ENCODE measurements at regions not wholly inside any gene's neighbourhood (a gene's known extent, or its start where the extent isn't known, plus 50 kb on each side); places are given as distances from the start of the nearest gene placed in this dataset.

DNA sequence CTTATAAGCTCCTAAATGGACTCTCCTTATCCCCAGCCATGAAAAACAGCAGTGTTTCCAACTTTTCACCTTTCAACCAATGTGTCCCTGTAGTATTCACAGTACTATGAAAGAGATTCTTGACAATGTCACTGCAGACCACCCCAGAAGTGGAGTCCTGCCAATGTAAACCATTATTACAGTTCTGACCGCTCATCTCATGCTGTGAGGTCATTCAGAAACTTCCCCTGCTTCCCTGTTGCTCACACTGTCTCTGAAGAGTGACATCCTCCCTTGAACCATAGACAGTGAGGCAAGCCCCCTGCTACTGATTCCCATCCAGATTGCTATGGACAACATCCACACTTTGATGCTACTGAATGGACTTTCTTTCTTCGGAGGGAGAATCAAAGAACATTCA lies 1523.7 kb upstream of the ACVR2A start:
- H3K9me3 ChIP-seq = no peaks in the 10 kb centered on the region
- no peak overlapping the region for H3K4me3 ChIP-seq
- peak; percentile 14 for DNase-seq
- no peaks in the 10 kb centered on the region for H3K36me3 ChIP-seq (ENCODE audit: low read depth, missing control alignments)
- 44 to 53% methylated on average over 2 of the region's 2 CpGs for WGBS, 2 donors
- H3K27ac ChIP-seq = no peak overlapping the region
- no peaks in the 10 kb centered on the region for H3K4me1 ChIP-seq
- TF ChIP-seq POLR2A (IDR thresholded peaks at IDR 0.05) = no peak
- TF ChIP-seq, protein P1, sequence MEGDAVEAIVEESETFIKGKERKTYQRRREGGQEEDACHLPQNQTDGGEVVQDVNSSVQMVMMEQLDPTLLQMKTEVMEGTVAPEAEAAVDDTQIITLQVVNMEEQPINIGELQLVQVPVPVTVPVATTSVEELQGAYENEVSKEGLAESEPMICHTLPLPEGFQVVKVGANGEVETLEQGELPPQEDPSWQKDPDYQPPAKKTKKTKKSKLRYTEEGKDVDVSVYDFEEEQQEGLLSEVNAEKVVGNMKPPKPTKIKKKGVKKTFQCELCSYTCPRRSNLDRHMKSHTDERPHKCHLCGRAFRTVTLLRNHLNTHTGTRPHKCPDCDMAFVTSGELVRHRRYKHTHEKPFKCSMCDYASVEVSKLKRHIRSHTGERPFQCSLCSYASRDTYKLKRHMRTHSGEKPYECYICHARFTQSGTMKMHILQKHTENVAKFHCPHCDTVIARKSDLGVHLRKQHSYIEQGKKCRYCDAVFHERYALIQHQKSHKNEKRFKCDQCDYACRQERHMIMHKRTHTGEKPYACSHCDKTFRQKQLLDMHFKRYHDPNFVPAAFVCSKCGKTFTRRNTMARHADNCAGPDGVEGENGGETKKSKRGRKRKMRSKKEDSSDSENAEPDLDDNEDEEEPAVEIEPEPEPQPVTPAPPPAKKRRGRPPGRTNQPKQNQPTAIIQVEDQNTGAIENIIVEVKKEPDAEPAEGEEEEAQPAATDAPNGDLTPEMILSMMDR (IDR thresholded peaks at IDR 0.05) = no peak
- intact Hi-C loops (cut with DNase I; ENCODE audit: low total_unique reads) = no loop called here
- H3K27me3 ChIP-seq = no peaks in the 10 kb centered on the region

- no peak overlapping the region for H3K4me3 ChIP-seq
- H3K9me3 ChIP-seq = no peaks in the 10 kb centered on the region
- H3K36me3 ChIP-seq (ENCODE audit: low read depth, missing control alignments) = no peaks in the 10 kb centered on the region
- no peak for DNase-seq
- H3K4me1 ChIP-seq = no peaks in the 10 kb centered on the region
- 85 to 93% methylated on average over 2 of the region's 2 CpGs for WGBS, 2 donors
- intact Hi-C loops (cut with DNase I; ENCODE audit: low total_unique reads) = no loop called here
- TF ChIP-seq POLR2A (IDR thresholded peaks at IDR 0.05) = no peak
- TF ChIP-seq, protein P1 (IDR thresholded peaks at IDR 0.05) = no peak
- no peak overlapping the region for H3K27ac ChIP-seq
- H3K27me3 ChIP-seq = no peaks in the 10 kb centered on the region
These were observed 1526.9 kb upstream of the ACVR2A start for GRCh38 chr2:146317959-146318358.

- intact Hi-C loops (cut with DNase I; ENCODE audit: low total_unique reads) = no loop called here
- H3K4me1 ChIP-seq = no peaks in the 10 kb centered on the region
- TF ChIP-seq POLR2A (IDR thresholded peaks at IDR 0.05) = no peak
- TF ChIP-seq, protein P1 (IDR thresholded peaks at IDR 0.05) = peak in 1 of 3 experiments; percentile 39
- no peaks in the 10 kb centered on the region for H3K27me3 ChIP-seq
- no peak for DNase-seq
- no peaks in the 10 kb centered on the region for H3K36me3 ChIP-seq (ENCODE audit: low read depth, missing control alignments)
- H3K27ac ChIP-seq = no peak overlapping the region
- 17 to 33% methylated on average over 2 of the region's 2 CpGs for WGBS, 2 donors
- H3K9me3 ChIP-seq = no peaks in the 10 kb centered on the region
- H3K4me3 ChIP-seq = no peak overlapping the region
These were observed 1531.9 kb upstream of the ACVR2A start for GRCh38 chr2:146312899-146313298.

DNA sequence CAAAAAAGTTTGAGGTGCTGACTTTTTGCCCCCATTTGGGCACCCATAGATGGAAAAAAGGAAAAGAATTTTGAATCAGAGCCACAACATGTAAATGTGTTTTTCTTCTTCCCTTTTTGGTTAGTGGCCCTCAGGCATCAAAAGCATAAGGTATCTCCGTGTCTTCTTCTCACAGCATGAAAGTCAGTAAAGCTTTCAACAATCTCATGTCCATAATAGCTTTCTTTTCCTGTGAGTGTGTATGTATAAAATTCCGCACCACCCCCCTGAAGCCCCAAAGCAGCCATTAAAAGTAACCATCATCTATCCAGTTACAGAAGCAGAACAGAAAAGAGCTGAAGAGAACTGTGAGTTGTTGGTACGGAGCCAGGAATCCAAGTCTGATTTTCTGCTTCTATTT lies 1539.7 kb upstream of the ACVR2A start:
- DNase-seq = no peak
- intact Hi-C loops (cut with DNase I; ENCODE audit: low total_unique reads) = no loop called here
- no peaks in the 10 kb centered on the region for H3K36me3 ChIP-seq (ENCODE audit: low read depth, missing control alignments)
- no peak for TF ChIP-seq POLR2A (IDR thresholded peaks at IDR 0.05)
- TF ChIP-seq, protein P1 (IDR thresholded peaks at IDR 0.05) = no peak
- H3K27me3 ChIP-seq = no peaks in the 10 kb centered on the region
- WGBS, 2 donors = 89 to 91% methylated on average over 3 of the region's 3 CpGs
- no peaks in the 10 kb centered on the region for H3K9me3 ChIP-seq
- no peak overlapping the region for H3K27ac ChIP-seq
- no peak overlapping the region for H3K4me3 ChIP-seq
- no peaks in the 10 kb centered on the region for H3K4me1 ChIP-seq

DNA sequence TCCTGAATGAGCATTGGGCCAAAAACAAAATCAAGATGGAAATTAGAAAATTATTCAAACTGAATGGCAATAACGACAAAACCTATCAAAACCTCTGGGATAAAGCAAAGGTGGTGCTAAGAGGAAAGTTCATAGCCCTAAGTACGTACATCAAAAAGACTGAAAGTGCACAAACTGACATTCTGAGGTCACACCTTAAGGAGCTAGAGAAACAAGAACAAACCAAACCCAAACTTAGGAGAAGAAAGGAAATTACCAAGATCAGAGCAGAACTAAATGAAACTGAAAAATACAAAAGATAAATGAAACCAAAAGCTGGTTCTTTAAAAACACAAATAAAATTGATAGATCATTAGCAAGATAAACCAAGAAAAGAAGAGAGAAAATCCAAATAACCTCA lies 1543.5 kb upstream of the ACVR2A start:
- Histone ChIP-seq H3K4me1 (no peaks in the 10 kb centered on the region), H3K4me3 (no peak overlapping the region), H3K9me3 (no peaks in the 10 kb centered on the region), H3K27me3 (no peaks in the 10 kb centered on the region), H3K36me3 (ENCODE audit: low read depth, missing control alignments) (no peaks in the 10 kb centered on the region), H3K27ac (no peak overlapping the region)
- intact Hi-C loops (cut with DNase I; ENCODE audit: low total_unique reads) = no loop called here
- WGBS, 2 donors = 86 to 91% methylated on average over 2 of the region's 2 CpGs
- TF ChIP-seq POLR2A (IDR thresholded peaks at IDR 0.05) = no peak
- no peak for DNase-seq

Data from testis (tissue), 2 donors.